SK-N-SH (cell line): ENCODE measurements at regions not wholly inside any gene's neighbourhood (a gene's known extent, or its start where the extent isn't known, plus 50 kb on each side); places are given as distances from the start of the nearest gene placed in this dataset.

Source experiments
- CTCF ChIA-PET: fragments of 300-600, 350-600 bp; formaldehyde crosslinking; extraction: SDS; loops from one replicate; lab custom pipeline; 2021; lab: Yijun Ruan, JAX
- POLR2A ChIA-PET: fragments of 350-600 bp; sonication (Branson Sonifier 250); formaldehyde crosslinking; extraction: SDS; loops from one replicate; lab custom pipeline; 2020; ENCODE audit warnings: antibody characterized with exemption, inconsistent platforms; lab: Yijun Ruan, JAX
- DNase-seq: peaks from one replicate; pipeline ENCODE4 v3.0.0; 2012
- H2AFZ ChIP-seq: fragments of 200-600 bp; sonication (generic); 2 replicates; pipeline ENCODE4 v1.8.1; 2016; ENCODE audit warnings: antibody characterized with exemption, mild to moderate bottlenecking, low read depth
- H3F3A ChIP-seq: fragments of 200-600 bp; sonication (generic); replicated peaks from 2 replicates; pipeline ENCODE3; 2016; ENCODE audit warnings: antibody characterized with exemption, mild to moderate bottlenecking; ENCODE audit not compliant: insufficient read depth
- H3K27ac ChIP-seq, 2 experiments: fragments of 200-500 bp in 1 of 2; fragments of 200-600 bp in 1 of 2; sonication (Bioruptor generic) in 1 of 2; sonication (generic), shearing (Covaris generic) in 1 of 2; 2 replicates each; pipeline versions ENCODE4 v1.5.1 to v1.6.1; 2014 to 2016; ENCODE audit warnings: low read depth in 2 of 2, inconsistent platforms in 1 of 2, low read length in 1 of 2, mild to moderate bottlenecking in 1 of 2, mixed read lengths in 1 of 2
- H3K27me3 ChIP-seq: fragments of 200-600 bp; sonication (generic), shearing (Covaris generic); 2 replicates; pipeline ENCODE4 v1.6.1; 2016; ENCODE audit warnings: mixed run types; ENCODE audit not compliant: insufficient read depth
- H3K36me3 ChIP-seq, 2 experiments: fragments of 200-500 bp in 1 of 2; fragments of 200-600 bp in 1 of 2; sonication (Bioruptor generic) in 1 of 2; sonication (generic) in 1 of 2; replicated peaks in 1 of 2; 2 replicates each; pipeline versions ENCODE3 to v1.5.1; 2014 to 2016; ENCODE audit warnings: low read length in 1 of 2, mild to moderate bottlenecking in 1 of 2; ENCODE audit not compliant: insufficient read depth in 2 of 2, control insufficient read depth in 1 of 2
- H3K4me1 ChIP-seq, 2 experiments: fragments of 200-500 bp in 1 of 2; fragments of 200-600 bp in 1 of 2; sonication (Bioruptor generic) in 1 of 2; sonication (generic), shearing (Covaris generic) in 1 of 2; 2 replicates each; pipeline versions ENCODE4 v1.5.1 to v1.6.1; 2014 to 2016; ENCODE audit warnings: low read depth in 1 of 2, low read length in 1 of 2, mixed run types in 1 of 2; ENCODE audit not compliant: insufficient read depth in 2 of 2, control insufficient read depth in 1 of 2
- H3K4me2 ChIP-seq: fragments of 200-600 bp; sonication (generic), shearing (Covaris generic); 2 replicates; pipeline ENCODE4 v1.6.1; 2017; ENCODE audit warnings: mixed run types
- H3K4me3 ChIP-seq, 2 experiments: fragments of 200-500 bp in 1 of 2; fragments of 200-600 bp in 1 of 2; sonication (Bioruptor generic) in 1 of 2; sonication (generic), shearing (Covaris generic) in 1 of 2; 2 replicates each; pipeline versions ENCODE4 v1.5.1 to v1.8.1; 2014 to 2016; ENCODE audit warnings: low read depth in 2 of 2, inconsistent platforms in 1 of 2, low read length in 1 of 2, mild to moderate bottlenecking in 1 of 2, mixed read lengths in 1 of 2, moderate library complexity in 1 of 2
- H3K79me2 ChIP-seq: fragments of 200-600 bp; sonication (generic); 2 replicates; pipeline ENCODE4 v1.8.1; 2017; ENCODE audit warnings: mild to moderate bottlenecking; ENCODE audit not compliant: insufficient read depth
- H3K9ac ChIP-seq: fragments of 200-600 bp; sonication (generic); 2 replicates; pipeline ENCODE4 v1.6.1; 2017; ENCODE audit warnings: mixed run types
- H3K9me2 ChIP-seq: fragments of 200-600 bp; sonication (generic); 2 replicates; pipeline ENCODE4 v1.6.1; 2017; ENCODE audit warnings: mixed run types
- H3K9me3 ChIP-seq: fragments of 200-600 bp; sonication (generic); 2 replicates; pipeline ENCODE4 v1.6.1; 2017; ENCODE audit warnings: mixed run types, mild to moderate bottlenecking, moderate library complexity
- H4K20me1 ChIP-seq: fragments of 200-600 bp; sonication (generic); 2 replicates; pipeline ENCODE4 v1.6.1; 2017; ENCODE audit warnings: mild to moderate bottlenecking, mixed run types; ENCODE audit not compliant: insufficient read depth
- ELF1 ChIP-seq: IDR thresholded peaks from 2 replicates; pipeline ENCODE4 v1.4.0; 2012
- EP300 ChIP-seq, 2 experiments: IDR thresholded peaks; 2 replicates each; pipeline versions ENCODE4 v1.4.0 to v1.6.1; 2012; ENCODE audit warnings: borderline replicate concordance in 1 of 2, low read depth in 1 of 2, low read length in 1 of 2
- FOXM1 ChIP-seq: IDR thresholded peaks from 2 replicates; pipeline ENCODE4 v1.4.0; 2012; ENCODE audit warnings: low read depth, mild to moderate bottlenecking
- MAX ChIP-seq: IDR thresholded peaks from 2 replicates; pipeline ENCODE4 v1.4.0; 2012; ENCODE audit warnings: low read depth
- MEF2A ChIP-seq: IDR thresholded peaks from 2 replicates; pipeline ENCODE4 v1.4.0; 2012; ENCODE audit warnings: low read depth, borderline replicate concordance
- MXI1 ChIP-seq: IDR thresholded peaks from 2 replicates; pipeline ENCODE4 v1.6.1; 2012; ENCODE audit warnings: mild to moderate bottlenecking, low read depth, low read length, improper control_type of control experiment
- NRF1 ChIP-seq: IDR thresholded peaks from 2 replicates; pipeline ENCODE4 v1.6.1; 2012; ENCODE audit warnings: low read depth, mild to moderate bottlenecking, low read length
- RCOR1 ChIP-seq: fragments of 150-350 bp; IDR thresholded peaks from 2 replicates; pipeline ENCODE4 v1.6.1; 2017; ENCODE audit warnings: antibody characterized with exemption, low read length
- RFX5 ChIP-seq: IDR thresholded peaks from 2 replicates; pipeline ENCODE4 v1.6.1; 2012; ENCODE audit warnings: mild to moderate bottlenecking, improper control_type of control experiment, low read length
- TEAD4 ChIP-seq: IDR thresholded peaks from 2 replicates; pipeline ENCODE4 v1.4.0; 2012; ENCODE audit warnings: mild to moderate bottlenecking, borderline replicate concordance; ENCODE audit not compliant: insufficient read depth
- USF1 ChIP-seq: IDR thresholded peaks from 2 replicates; pipeline ENCODE4 v1.4.0; 2012; ENCODE audit warnings: low read depth, borderline replicate concordance
- ZBTB33 ChIP-seq: IDR thresholded peaks from 2 replicates; pipeline ENCODE4 v1.4.0; 2012; ENCODE audit warnings: low read depth, borderline replicate concordance
- WGBS: methylation state at CpG from one replicate; pipeline ENCODE4 v1.1.6; 2017; ENCODE audit warnings: low lambda C conversion rate; 5-methylcytosine and 5-hydroxymethylcytosine counted together

- TF ChIP-seq ZBTB33 (no peak), MAX (no peak), MXI1 (no peak)
These were observed 199.4 kb downstream of the SUDS3 start (continued) for GRCh38 chr12:118575730-118576129.

GRCh38 chr12:118581371-118581770, 205.0 kb downstream of the SUDS3 start:
- no peaks in the 10 kb centered on the region for H3K79me2 ChIP-seq
- no peak overlapping the region for H3K4me3 ChIP-seq
- H3K9me2 ChIP-seq: no peaks in the 10 kb centered on the region
- no peak for TF ChIP-seq USF1
- no peak overlapping the region for H3K27ac ChIP-seq
- H3K36me3 ChIP-seq: no peaks in the 10 kb centered on the region
- no peak overlapping the region for H2AFZ ChIP-seq
- H3K4me2 ChIP-seq: no peak overlapping the region
- ChIA-PET POLR2A (no interaction called here), CTCF (interaction anchor here (1.1 kb wide), 1 partner anchor 132 kb away, joined by 3 read pairs; no protein-coding TSS in a partner anchor)
- H3K9ac ChIP-seq: no peak overlapping the region
- WGBS: 0% methylated on average over 1 of the region's 1 CpG
- H4K20me1 ChIP-seq: no peaks in the 10 kb centered on the region
- no peaks in the 10 kb centered on the region for H3F3A ChIP-seq
- no peaks in the 10 kb centered on the region for H3K4me1 ChIP-seq
- DNase-seq: no peak
- H3K27me3 ChIP-seq: no peaks in the 10 kb centered on the region
- no peaks in the 10 kb centered on the region for H3K9me3 ChIP-seq

- H3K36me3 ChIP-seq: no peaks in the 10 kb centered on the region
- H3F3A ChIP-seq: no peaks in the 10 kb centered on the region
- H4K20me1 ChIP-seq: no peaks in the 10 kb centered on the region
- no peaks in the 10 kb centered on the region for H3K79me2 ChIP-seq
- no peak overlapping the region for H3K4me2 ChIP-seq
- H3K9me3 ChIP-seq: no peaks in the 10 kb centered on the region
- H3K27ac ChIP-seq: no peak overlapping the region
- WGBS: 27% methylated on average over 4 of the region's 4 CpGs
- no peaks in the 10 kb centered on the region for H3K27me3 ChIP-seq
- H3K4me1 ChIP-seq: no peaks in the 10 kb centered on the region
- H3K4me3 ChIP-seq: no peak overlapping the region
- no peak for DNase-seq
- no peak overlapping the region for H2AFZ ChIP-seq
- no peaks in the 10 kb centered on the region for H3K9me2 ChIP-seq
- CTCF ChIA-PET: no interaction called here
- H3K9ac ChIP-seq: no peak overlapping the region
- POLR2A ChIA-PET: no interaction called here
- TF ChIP-seq FOXM1 (no peak), USF1 (no peak), EP300 (IDR thresholded peaks at IDR 0.05; ENCODE audit: borderline replicate concordance in 1 of 2, low read depth in 1 of 2, low read length in 1 of 2) (no peak), MEF2A (no peak), RCOR1 (no peak), ZBTB33 (no peak), ELF1 (no peak), MAX (no peak), RFX5 (no peak), NRF1 (no peak), TEAD4 (no peak)
These were observed 206.5 kb downstream of the SUDS3 start for GRCh38 chr12:118582863-118583262.
